NCI-H69 (cell line): ENCODE measurements at regions not wholly inside any gene's neighbourhood (a gene's known extent, or its start where the extent isn't known, plus 50 kb on each side); places are given as distances from the start of the nearest gene placed in this dataset.
"Not testable (repeated sequence)": the region's sequence is repeated elsewhere in the genome, so short reads cannot be mapped to it uniquely, and the experiment has no call there.

ENCODE experiments used
- DNase-seq: peaks from one replicate; lab custom pipeline; 2025; lab: John Stamatoyannopoulos, UW

DNA sequence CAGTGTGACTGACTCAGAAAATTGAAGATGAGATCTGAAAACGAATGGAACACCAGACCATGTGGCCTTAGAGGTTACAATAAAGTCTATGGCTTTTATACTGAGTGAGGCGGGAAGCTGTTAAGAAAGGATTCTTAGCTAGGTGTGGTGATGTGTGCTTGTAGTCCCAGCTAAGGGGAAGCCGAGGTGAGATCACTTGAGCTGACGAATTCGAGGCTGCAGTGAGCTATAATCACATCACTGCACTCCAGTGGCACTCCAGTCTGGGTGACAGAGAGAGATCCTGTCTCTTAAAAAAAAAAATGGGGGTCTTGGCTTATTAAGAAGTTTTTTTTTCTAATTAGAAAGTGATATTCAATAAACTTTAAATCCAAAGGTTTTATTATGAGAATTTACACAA lies 678.6 kb downstream of the TMTC2 start:
- DNase-seq, result peak; percentile 14

- DNase-seq, result no peak
These were observed 674.8 kb downstream of the TMTC2 start for GRCh38 chr12:83361475-83361874.

DNA sequence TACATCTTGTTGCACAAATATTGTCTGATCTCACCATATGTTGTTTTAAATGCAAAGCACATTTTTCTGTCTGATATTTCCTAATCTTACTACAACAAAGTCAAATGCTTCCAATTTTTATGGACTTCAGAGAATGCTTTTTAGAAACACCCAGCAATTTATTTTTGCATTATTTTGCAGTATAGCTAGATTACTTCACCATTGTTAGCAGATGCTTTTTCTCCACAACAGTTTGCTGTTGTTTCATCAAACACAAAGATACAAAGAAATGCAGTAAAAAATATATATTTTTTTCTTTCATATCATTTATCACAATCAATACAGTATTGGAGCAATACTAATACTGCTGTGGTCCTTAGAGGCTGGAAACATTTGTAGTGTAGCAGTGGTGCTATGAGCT lies 674.4 kb downstream of the TMTC2 start:
- DNase-seq, result no peak

DNA sequence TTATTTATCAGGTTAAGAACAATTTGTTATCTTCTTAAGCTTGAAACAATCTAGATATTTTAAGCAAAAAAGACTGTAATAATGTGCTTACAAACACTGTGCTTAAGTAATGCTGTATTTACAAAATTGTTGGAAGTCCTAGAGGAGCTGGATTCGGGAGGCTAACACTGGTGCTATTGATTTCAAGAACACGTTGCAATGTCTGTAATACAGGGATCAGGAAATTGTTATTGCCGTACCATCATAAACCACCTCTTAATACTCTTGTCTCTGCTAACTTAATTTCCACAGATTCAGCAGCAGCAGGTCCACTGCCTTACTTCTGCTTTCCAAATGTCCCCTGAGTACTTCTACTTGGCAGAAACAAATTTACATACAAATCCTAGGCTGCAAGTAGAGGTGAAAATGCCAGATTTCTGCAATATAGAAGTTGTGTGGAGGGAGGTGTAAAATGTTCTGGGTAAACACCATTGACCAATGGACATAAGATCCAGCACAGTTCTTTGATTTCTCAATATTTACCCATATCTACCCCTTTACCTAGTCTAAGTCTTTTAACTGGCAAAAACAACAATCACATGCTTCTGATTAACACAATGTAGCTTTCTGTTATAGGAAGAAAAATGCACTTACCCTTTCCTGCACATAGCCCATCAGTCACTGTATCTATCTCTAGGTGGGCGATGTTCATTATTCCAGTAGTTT lies 663.4 kb downstream of the TMTC2 start:
- DNase-seq, result no peak

DNA sequence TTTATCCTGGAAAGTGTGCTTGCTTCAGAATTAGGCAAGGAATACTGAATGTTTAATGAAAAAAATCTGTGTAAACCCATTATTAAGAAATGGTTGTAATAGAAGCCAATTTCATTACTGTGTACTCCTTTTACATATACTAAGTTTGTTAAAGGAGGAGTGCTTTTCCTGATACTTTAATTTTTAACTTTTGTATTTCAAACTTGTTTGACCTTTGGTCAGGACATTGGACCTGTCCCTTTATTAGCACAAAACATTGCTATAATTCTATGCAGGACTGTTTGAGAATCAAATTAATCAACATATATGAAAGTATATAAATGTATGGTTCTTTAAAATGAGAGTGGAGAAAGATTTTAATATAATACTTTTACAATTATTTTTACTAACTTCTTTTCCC lies 659.6 kb downstream of the TMTC2 start:
- no peak for DNase-seq

DNA sequence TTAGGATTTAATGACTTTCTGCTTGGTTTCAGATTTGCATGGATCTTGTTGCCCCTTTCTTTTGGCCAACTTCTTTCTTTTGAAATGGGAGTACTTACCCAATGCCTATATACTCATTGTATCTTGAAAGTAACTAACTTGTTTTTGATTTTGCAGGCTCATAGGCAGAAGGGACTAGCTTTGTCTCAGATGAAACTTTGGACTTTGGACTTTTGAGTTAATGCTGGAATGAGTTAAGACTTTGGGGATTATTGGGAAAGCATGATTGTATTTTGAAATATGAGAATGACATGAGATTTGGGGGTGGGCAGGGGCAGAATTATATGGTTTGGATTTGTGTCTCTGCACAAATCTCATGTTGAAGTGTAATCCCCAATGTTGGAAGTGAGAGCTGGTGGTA lies 657.1 kb downstream of the TMTC2 start:
- no peak for DNase-seq

DNA sequence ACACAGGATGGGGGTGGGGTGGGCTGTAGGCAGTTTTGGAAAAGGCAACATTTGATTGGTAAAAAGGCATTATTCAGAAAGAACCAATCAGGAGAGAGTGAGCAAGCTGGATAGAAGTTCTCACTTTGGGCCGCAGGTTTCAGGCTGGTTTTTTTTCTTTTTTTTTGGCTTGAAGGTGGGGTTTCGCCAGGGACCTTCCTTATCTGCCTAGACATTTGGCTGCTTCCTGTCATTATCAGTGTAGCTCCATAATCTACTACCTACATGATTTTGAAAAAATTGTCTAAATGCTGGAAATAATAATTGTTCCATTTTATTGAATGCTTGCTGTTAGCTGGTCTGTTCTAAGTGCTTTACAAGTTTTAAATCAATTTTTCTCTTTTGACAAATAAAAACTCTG lies 649.0 kb downstream of the TMTC2 start:
- no peak for DNase-seq

DNA sequence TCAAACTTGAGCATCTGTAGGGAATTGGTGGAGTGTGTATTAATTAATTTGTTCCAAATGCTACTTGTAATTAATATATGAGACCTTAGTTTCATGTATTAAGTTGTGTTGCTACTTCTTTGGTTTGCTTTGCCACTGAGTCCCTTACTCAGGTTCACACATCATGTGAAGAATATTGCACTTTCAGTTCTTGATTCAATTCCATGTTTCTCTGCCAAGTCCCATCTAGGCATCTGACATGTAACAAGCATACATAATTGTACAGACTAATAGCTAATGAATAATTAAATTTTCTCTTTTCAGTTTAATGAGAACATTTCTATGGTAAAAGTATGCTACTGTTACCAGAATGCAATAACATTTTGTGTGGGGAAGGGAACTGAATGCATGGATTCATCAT lies 640.0 kb downstream of the TMTC2 start:
- DNase-seq, result no peak

- peak; percentile 31 for DNase-seq
These were observed 637.2 kb downstream of the TMTC2 start for GRCh38 chr12:83323866-83324265.

GRCh38 chr12:83322809-83323208 lies 636.1 kb downstream of the TMTC2 start:
- peak; percentile 54 for DNase-seq

GRCh38 chr12:83321971-83322370 lies 635.3 kb downstream of the TMTC2 start:
- DNase-seq, result no peak

DNA sequence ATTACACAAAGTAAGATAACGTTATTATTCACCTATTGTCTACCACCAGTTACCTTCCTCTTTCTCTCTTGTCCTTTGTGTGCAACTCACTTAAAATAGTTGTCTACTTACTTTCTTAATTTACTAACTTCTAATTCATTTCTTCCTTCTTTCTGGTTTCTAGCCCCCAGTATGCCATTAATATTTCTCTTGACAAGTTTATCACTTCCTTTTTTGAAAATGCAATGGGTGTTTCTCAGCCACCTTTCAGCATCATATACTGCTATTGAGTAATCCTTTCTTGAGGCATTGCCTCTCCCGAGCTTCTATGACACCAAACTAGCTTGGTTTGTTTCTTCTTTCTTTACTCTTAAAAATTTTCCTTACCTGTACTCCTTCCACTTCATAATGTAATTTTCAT lies 633.6 kb downstream of the TMTC2 start:
- DNase-seq, result no peak

- DNase-seq, result peak; percentile 72
These were observed 631.8 kb downstream of the TMTC2 start for GRCh38 chr12:83318386-83319098.

- no peak for DNase-seq
These were observed 630.9 kb downstream of the TMTC2 start for GRCh38 chr12:83317595-83317994.

- no peak for DNase-seq
These were observed 627.1 kb downstream of the TMTC2 start for GRCh38 chr12:83313827-83314226.

GRCh38 chr12:83313322-83313721 lies 626.6 kb downstream of the TMTC2 start:
- DNase-seq, result no peak

DNA sequence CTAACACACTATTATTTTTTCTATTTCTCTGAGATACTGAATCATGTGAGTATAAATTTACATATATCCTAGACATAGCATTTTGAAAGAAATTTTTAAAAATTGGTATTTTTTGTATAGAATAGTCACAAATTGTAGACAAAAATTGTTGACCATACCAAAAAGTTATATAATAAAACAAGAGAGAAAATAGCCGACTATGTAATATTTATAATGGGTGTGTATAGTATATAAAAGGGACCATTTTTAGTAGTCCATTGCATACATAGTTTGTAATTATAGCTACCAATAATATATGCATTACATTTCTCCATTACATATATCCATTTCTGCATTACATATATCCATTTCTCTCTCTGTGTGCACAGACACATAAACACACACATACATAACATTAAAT lies 590.2 kb downstream of the TMTC2 start:
- DNase-seq, result no peak

DNA sequence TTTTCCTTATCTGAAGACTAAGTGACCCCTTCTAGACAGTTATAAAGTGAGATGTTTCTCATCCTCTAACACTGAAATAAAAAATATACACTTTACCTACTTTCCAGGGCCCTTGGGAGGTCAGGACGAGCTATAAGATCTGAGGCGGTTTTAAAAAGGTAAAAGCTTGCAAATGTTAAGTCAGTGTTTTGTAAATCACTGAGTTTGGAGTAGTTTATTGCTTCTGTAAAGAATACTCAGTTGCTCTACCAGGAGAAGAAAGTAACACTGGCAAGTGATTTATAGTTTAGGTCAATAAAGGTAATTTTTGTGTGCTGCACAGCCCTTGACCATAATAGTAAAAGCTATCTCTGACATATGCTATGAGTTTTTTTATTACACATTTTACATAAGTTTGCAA lies 584.5 kb downstream of the TMTC2 start:
- DNase-seq, result no peak

DNA sequence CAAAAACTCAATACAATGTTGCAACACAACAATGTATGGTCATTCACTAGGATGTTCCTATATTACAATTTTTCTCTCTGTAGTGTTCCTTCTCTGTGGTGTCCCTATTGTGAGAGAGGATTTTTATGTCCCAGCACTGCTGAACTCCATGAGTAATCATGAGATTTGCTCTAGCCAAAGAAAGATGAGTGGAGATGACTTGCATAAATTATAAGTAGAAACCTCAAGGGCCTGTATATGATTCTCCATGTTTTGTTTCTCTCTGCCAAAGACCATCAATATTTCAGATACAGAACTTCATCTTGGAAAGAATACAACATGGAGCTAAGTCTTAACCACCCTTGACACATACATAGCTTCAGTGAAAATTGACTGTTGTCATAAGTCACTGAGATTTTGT lies 579.1 kb downstream of the TMTC2 start:
- DNase-seq, result no peak

DNA sequence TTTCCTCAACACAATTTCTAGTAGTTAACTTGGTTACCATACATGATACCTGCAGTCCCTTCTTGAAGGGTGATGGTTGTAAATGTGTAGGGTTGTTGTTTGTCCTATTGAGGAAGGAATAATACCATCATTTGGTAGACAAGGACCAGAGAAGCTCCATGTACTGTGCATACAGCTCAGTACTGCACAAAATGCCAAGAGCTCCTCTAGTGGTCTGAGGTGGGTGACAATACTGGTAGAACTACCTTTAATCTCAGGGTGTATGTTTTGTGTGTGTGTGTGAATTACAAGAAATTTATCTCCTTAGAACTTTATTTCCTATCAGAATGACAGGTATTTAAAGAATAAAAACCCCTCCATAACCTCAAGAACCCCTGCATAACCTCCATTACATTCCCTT lies 575.3 kb downstream of the TMTC2 start:
- peak; percentile 36 for DNase-seq

- DNase-seq, result not testable (repeated sequence)
These were observed 573.4 kb downstream of the TMTC2 start for GRCh38 chr12:83260126-83260525.

DNA sequence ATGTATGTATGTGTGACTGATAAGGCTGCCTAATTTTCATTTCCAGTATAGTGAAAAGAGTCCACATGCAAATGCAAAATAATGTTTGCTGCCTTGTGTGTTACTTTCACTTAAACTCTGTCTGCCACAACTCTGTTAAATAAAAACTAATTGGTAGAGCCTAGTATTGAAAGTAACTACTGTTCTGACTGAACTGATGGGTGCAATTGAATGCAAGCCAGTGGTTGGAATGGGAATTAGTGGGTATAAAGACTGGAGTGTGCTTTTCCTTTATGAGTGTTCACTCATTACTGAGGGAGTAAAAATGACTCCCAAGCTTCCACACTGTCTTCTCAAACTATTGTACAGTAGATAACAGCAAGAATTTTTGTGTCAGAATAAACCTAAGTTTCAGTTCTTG lies 571.0 kb downstream of the TMTC2 start:
- no peak for DNase-seq

DNA sequence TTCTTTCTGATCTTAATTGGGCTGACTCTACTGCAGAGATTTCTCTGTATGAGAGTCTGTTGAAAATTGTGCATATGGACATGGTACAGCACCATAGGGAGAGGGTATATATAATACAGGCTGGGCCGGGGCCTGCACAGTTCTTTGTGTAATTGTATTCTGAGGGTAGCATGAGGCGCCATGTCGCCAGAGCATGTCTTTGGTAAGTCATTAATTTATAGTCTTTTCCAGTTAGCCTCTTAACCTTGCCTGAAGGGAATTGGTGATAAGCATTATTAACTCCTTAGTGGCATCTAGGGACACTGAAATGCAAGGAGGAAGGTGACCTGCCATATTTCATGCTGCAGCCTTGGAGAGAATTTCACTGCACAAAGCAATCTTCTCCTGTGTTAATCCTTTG lies 569.9 kb downstream of the TMTC2 start:
- no peak for DNase-seq

GRCh38 chr12:83250866-83251265 lies 564.2 kb downstream of the TMTC2 start:
- no peak for DNase-seq
